GM10266 (cell line): ENCODE measurements at regions not wholly inside any gene's neighbourhood (a gene's known extent, or its start where the extent isn't known, plus 50 kb on each side); places are given as distances from the start of the nearest gene placed in this dataset.
"Not testable (repeated sequence)": the region's sequence is repeated elsewhere in the genome, so short reads cannot be mapped to it uniquely, and the experiment has no call there.

Source experiments
- DNase-seq: peaks from one replicate; pipeline ENCODE4 v3.0.0; 2012; ENCODE audit errors: extremely low spot score
- TF ChIP-seq, protein P1 (sequence below): IDR thresholded peaks from 2 replicates; pipeline ENCODE4 v1.5.1; 2012; ENCODE audit warnings: mild to moderate bottlenecking, low read depth; ENCODE audit not compliant: control insufficient read depth, insufficient read depth; ENCODE audit errors: missing control alignments

DNA sequence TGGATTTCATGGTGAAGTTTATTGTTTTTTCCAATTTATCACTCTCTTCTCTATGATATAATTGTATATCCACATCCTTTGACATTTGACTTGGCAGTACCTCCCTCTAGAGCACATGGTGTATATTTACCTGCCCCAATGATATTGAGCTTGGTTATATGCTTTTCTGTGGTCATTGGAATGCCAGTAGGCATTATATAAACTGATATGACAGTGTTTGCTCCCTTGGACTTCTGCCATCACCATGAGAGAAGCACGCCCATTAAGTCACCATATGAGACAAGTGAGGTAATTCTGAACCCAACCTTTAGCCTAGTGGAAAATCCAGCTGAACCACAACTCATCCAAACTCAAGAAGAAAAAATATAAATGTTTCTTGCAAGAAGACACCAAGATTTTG lies 2761.5 kb downstream of the ARAP2 start:
- DNase-seq: no peak
- TF ChIP-seq, protein P1, sequence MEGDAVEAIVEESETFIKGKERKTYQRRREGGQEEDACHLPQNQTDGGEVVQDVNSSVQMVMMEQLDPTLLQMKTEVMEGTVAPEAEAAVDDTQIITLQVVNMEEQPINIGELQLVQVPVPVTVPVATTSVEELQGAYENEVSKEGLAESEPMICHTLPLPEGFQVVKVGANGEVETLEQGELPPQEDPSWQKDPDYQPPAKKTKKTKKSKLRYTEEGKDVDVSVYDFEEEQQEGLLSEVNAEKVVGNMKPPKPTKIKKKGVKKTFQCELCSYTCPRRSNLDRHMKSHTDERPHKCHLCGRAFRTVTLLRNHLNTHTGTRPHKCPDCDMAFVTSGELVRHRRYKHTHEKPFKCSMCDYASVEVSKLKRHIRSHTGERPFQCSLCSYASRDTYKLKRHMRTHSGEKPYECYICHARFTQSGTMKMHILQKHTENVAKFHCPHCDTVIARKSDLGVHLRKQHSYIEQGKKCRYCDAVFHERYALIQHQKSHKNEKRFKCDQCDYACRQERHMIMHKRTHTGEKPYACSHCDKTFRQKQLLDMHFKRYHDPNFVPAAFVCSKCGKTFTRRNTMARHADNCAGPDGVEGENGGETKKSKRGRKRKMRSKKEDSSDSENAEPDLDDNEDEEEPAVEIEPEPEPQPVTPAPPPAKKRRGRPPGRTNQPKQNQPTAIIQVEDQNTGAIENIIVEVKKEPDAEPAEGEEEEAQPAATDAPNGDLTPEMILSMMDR: no peak

DNA sequence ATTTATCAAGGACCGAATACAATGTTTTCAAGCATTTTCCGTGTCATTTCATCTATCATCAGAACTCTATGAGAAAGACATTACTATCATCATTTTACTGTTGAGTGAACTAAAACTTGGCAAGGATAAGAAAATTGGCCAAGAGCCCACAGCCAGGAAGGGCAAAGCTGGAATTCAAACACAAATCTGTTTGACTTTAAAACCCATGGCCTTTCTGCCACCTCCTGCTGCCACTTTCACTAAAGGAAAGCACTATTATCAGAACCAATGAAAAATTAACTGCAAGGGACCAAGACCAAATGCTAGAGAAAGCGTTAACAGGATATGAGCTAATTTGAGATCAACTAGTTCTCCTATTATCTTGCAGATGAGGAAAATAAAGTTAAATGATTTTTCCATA lies 2759.2 kb downstream of the ARAP2 start:
- TF ChIP-seq, protein P1: no peak
- DNase-seq: no peak

DNA sequence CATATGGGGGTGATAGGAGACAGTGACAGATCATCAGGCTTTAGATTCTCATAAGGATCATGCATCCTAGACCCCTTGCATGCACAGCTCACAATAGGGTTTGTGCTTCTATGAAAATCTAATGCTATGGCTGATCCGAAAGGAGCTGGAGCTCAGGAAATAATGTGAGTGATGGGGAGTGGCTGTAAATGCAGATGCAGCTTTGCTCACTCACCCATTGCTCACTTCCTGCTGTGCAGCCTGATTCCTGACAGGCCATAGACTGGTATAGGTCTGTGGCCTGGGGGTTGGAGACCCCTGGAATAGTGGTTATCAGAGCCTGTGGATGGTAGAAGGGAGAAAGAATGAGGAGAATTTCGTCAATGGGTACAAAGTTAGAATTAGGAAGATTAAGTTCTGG lies 2751.1 kb downstream of the ARAP2 start:
- TF ChIP-seq, protein P1: no peak

DNA sequence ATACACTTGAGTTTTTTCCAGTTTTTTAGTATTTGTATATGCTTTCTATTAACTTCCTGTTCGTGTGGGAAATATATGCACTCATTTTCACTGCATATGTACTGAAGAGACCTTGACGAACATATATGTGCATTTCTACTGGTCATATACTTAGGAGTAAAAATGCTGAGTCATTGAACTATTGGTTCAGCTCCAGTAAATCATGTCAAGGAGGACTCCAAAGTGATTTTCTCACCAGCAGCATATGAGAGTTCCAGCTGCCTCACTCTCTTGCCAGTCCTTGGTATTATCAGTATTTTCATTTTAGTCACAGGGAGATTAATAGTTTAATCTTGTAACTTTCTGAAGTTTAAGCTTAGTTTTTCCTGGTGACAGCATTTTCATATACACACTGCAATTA lies 2750.2 kb downstream of the ARAP2 start:
- TF ChIP-seq, protein P1: no peak
- no peak for DNase-seq

More for the DNA sequence above, 2751.1 kb downstream of the ARAP2 start:
- no peak for DNase-seq

DNA sequence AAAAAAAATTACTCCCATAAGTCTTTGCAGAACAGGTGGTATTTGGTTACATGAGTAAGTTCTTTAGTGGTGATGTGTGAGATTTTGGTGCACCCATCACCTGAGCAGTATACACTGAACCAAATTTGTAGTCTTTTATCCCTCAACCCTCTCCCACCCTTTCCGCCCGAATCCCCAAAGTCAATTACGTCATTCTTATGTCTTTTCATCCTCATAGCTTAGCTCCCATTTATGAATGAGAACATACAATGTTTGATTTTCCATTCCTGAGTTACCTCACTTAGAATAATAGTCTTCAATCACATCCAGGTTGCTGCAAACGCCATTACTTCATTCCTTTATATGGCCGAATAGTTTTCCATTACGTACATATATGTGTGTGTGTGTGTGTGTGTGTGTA lies 2742.7 kb downstream of the ARAP2 start:
- not testable (repeated sequence) for DNase-seq

DNA sequence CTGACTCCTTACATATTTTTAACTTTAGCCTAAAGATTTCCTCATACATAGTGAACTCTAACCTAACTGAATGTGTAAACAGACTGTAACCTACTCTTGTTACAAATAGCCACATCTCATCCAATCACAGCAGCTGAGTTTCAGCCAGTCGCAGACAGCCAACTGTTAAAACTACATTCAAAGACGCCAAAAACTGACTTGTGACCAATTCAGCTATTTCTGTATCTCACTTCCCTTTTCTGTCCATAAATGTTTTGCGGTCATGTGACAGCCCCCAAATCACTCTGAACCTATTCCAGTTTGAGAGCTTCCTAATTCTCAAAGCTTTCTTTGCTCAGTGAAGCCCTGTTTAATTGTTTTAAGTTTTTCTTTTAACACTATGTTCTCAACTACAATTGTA lies 2731.9 kb downstream of the ARAP2 start:
- no peak for DNase-seq
- TF ChIP-seq, protein P1: no peak

DNA sequence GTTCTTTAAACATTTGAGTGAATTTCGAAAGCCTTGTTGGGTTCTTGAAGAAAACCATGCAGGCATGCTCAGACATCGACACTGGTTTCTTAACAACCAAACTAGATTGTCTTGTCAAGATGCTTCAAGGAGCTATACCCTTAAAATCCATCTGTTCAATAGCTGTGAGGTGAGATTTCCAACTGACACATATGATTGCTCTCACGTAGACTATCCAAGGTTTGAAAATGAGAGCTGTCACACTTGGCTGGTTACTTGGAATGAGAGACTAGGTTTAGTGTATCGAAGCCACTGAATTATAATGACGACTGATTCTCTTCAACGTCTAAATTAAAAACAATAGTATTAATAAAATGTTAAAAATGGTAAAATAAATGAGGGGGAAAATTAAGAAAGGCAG lies 2725.5 kb downstream of the ARAP2 start:
- TF ChIP-seq, protein P1: no peak
- DNase-seq: no peak

DNA sequence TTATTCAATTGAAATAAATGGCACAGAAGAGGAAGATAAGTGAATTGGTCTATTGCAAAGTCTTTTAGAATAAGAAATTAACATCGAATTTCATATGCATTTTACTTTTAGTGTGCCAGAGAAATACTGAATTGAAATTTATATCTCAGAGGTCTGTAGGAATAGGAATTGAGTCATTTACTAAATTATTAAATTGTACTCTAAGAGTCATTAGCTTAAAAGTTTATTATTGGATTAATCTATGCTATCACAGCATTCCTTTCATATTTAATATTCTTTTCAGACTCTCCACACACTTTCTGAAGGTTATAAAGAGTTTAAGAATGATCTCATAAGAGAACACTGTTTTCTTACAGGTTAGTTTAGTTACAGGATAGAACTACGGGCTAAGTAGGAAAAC lies 2711.5 kb downstream of the ARAP2 start:
- no peak for DNase-seq
- TF ChIP-seq, protein P1: no peak
